Astrocyte of the hippocampus (primary cell): ENCODE measurements at regions not wholly inside any gene's neighbourhood (a gene's known extent, or its start where the extent isn't known, plus 50 kb on each side); places are given as distances from the start of the nearest gene placed in this dataset.
"Not testable (repeated sequence)": the region's sequence is repeated elsewhere in the genome, so short reads cannot be mapped to it uniquely, and the experiment has no call there.

Experiments
- DNase-seq: peaks from one replicate; pipeline ENCODE4 v3.0.0; 2011; ENCODE audit warnings: low read depth, low spot score

GRCh38 chr3:79973917-79974595 is 206.3 kb upstream of the ROBO1 start:
- peak; percentile 10 for DNase-seq

GRCh38 chr3:79973482-79973881 is 205.7 kb upstream of the ROBO1 start:
- no peak for DNase-seq

- no peak for DNase-seq
These were observed 200.6 kb upstream of the ROBO1 start for GRCh38 chr3:79968418-79968817.

- DNase-seq = peak; percentile 16
These were observed 192.8 kb upstream of the ROBO1 start for GRCh38 chr3:79960594-79960993.

- no peak for DNase-seq
These were observed 189.3 kb upstream of the ROBO1 start for GRCh38 chr3:79957066-79957465.

GRCh38 chr3:79954756-79955155 is 187.0 kb upstream of the ROBO1 start:
- no peak for DNase-seq

- no peak for DNase-seq
These were observed 185.8 kb upstream of the ROBO1 start for GRCh38 chr3:79953591-79954101.

GRCh38 chr3:79951426-79951825 is 183.6 kb upstream of the ROBO1 start:
- DNase-seq = not testable (repeated sequence)

GRCh38 chr3:79947957-79948356 is 180.2 kb upstream of the ROBO1 start:
- DNase-seq = no peak

GRCh38 chr3:79947469-79947868 is 179.7 kb upstream of the ROBO1 start:
- DNase-seq = peak; percentile 14

- peak; percentile 13 for DNase-seq
These were observed 169.8 kb upstream of the ROBO1 start for GRCh38 chr3:79937567-79937966.

- no peak for DNase-seq
These were observed 162.4 kb upstream of the ROBO1 start for GRCh38 chr3:79930196-79930595.

GRCh38 chr3:79928687-79929408 is 161.1 kb upstream of the ROBO1 start:
- no peak for DNase-seq

GRCh38 chr3:79926522-79926921 is 158.7 kb upstream of the ROBO1 start:
- no peak for DNase-seq

- DNase-seq = no peak
These were observed 154.8 kb upstream of the ROBO1 start for GRCh38 chr3:79922633-79923032.

GRCh38 chr3:79917561-79917960 is 149.8 kb upstream of the ROBO1 start:
- no peak for DNase-seq

GRCh38 chr3:79910337-79910736 is 142.5 kb upstream of the ROBO1 start:
- no peak for DNase-seq

GRCh38 chr3:79906106-79906505 is 138.3 kb upstream of the ROBO1 start:
- DNase-seq = peak; percentile 4

- DNase-seq = no peak
These were observed 134.4 kb upstream of the ROBO1 start for GRCh38 chr3:79902151-79902550.

- DNase-seq = no peak
These were observed 131.1 kb upstream of the ROBO1 start for GRCh38 chr3:79898907-79899306.

- DNase-seq = no peak
These were observed 128.3 kb upstream of the ROBO1 start for GRCh38 chr3:79896086-79896485.

GRCh38 chr3:79887213-79887612 is 119.4 kb upstream of the ROBO1 start:
- DNase-seq = no peak

- DNase-seq = no peak
These were observed 118.4 kb upstream of the ROBO1 start for GRCh38 chr3:79886204-79886603.
